Endothelial cell of umbilical vein (primary cell): ENCODE measurements at regions not wholly inside any gene's neighbourhood (a gene's known extent, or its start where the extent isn't known, plus 50 kb on each side); places are given as distances from the start of the nearest gene placed in this dataset.

Experiments used
- JUN ChIP-seq: IDR thresholded peaks from 2 replicates; pipeline ENCODE4 v1.6.1; 2011; ENCODE audit warnings: borderline replicate concordance, low read depth; ENCODE audit not compliant: insufficient read length, insufficient read depth
- POLR2AphosphoS5 ChIP-seq: IDR thresholded peaks from 2 replicates; pipeline ENCODE4 v1.6.1; 2012; ENCODE audit warnings: low read depth, mild to moderate bottlenecking, control low read depth, low read length, moderate library complexity; ENCODE audit not compliant: insufficient read depth

- TF ChIP-seq POLR2AphosphoS5 (no peak), JUN (no peak)
These were observed 746.0 kb upstream of the POT1 start for GRCh38 chr7:125675640-125676039.
